ENCODE measurements at regions not wholly inside any gene's neighbourhood (a gene's known extent, or its start where the extent isn't known, plus 50 kb on each side); places are given as distances from the start of the nearest gene placed in this dataset.

DNA sequence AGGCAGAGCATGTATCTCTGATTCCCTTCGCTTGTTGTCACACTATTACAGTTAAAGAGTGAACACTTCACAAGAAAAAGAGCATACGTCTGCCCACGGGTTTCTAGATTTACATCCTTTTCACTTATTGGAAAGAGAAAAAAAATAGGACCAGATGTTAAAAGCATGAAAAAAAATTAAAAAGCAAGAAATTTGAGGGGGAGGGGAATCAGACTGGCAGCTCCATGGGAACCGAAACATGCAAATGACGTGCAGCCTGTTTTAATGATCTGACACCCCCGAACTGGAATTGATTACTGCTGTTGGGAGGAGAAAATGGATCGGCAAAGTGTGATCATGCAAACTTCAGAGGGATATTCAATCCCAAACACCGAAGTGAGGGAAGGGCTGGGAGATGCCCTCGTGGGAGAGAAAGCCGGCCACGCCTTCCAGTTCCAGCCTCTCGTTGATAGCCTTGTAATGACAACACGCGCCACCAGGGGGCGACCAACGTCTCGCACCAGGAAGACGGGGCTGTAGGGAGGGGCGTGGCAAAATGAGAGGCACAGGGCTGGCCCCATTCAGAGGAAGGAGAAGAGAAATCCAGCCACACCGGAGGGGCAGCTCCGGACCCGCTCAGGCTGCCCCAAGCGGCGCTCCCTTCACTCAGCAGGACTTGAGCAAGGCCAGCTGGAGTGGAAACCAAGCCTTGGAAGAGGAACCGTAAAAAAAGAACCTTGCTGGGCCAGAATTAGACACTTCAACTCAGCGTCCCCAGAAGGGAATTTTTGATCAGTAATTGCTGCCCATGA lies 53.8 kb upstream of the SYT13 start:
- DNase-seq = peak; percentile 86

DNA sequence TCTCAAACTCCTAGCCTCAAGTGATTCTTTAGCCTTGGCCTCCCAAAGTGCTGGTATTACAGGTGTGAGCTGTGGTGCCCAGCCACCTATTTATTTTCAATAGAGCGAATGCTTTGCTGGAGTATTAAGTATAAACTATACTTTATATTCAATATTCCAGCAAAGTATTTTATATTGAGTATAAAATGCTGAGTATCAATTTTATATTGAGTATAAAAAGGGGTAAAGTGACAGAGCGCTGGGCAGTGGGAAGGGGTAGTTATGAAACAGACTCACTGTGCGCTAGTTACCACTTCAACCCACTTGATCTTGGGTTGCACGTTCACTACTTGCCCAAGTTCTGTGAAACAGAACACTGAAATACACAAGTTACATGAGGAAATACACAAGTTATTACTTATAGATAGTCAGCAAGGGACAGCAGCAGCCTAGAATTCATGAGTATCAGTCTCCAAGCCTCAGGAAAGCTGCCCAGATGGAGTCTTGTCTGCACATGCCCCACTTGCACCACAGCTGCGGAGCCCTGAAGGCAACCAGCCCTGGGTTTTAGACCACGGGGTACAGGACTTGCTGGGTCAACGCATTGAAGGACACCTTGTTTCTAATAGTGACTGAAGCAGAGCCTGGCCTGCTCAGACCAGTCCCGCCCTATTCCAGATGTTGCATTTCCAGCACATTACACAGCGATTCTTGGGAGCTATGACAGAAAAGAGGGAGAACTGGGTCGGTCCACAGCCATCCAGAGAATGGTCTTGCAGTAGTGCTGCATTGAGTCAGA lies 51.6 kb upstream of the SYT13 start:
- DNase-seq = no peak

DNA sequence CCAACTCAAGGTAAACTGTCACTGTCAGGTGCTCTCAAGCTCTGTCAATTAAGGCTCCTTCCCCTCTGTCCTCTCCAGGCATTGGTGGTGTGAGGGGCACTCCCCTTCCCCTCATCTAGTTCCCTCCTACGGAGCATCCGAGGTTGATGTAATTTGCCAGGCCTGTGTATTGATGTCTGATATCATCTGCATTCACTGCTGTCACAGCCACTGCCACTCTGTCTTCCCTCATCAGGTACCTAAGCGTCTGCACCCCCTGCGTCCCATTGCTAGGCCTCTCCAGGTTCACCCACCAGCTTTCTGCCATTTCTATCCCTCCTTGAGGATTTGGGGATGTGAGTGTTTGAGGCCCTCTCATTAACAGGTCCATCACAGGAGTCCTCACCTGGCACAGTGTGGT lies 50.0 kb upstream of the SYT13 start:
- no peak for DNase-seq

Data from effector CD4-positive, alpha-beta T cell (primary cell).